ENCODE measurements at regions not wholly inside any gene's neighbourhood (a gene's known extent, or its start where the extent isn't known, plus 50 kb on each side); places are given as distances from the start of the nearest gene placed in this dataset.

- Histone ChIP-seq H3K9me3 (peaks cover 0 to 8% (median 0%) of the 10 kb centered on the region in 8 donors), H3K4me3 (no peak overlapping the region), H3K27me3 (replicated peaks in 1 of 7) (no peaks in the 10 kb centered on the region), H3K4me1 (no peaks in the 10 kb centered on the region), H3K27ac (no peak overlapping the region), H3K36me3 (no peaks in the 10 kb centered on the region)
- DNase-seq, result no peak
- TF ChIP-seq POLR2AphosphoS5 (IDR thresholded peaks at IDR 0.05), result no peak
- no peak for TF ChIP-seq CTCF (IDR thresholded peaks at IDR 0.05 in 8 of 11, conservative IDR thresholded peaks at IDR 0.05 in 3 of 11)
- no peak for TF ChIP-seq POLR2A (IDR thresholded peaks at IDR 0.05)
- 78 to 83% (median 81%) methylated on average over 4 of the region's 4 CpGs for WGBS, 5 donors
- intact Hi-C loops (cut with DNase I; ENCODE audit: low total_unique reads), result no loop called here
Observed at GRCh38 chr1:218718977-218719376, 373.8 kb downstream of the TGFB2 start.

GRCh38 chr1:218728898-218729565 lies 383.9 kb downstream of the TGFB2 start:
- 62 to 82% (median 64%) methylated on average over 1 of the region's 1 CpG for WGBS, 5 donors
- no peaks in the 10 kb centered on the region for H3K4me1 ChIP-seq
- H3K9me3 ChIP-seq, result no peaks in the 10 kb centered on the region
- no peak overlapping the region for H3K27ac ChIP-seq
- no peaks in the 10 kb centered on the region for H3K27me3 ChIP-seq (replicated peaks in 1 of 7)
- no peak for TF ChIP-seq CTCF (IDR thresholded peaks at IDR 0.05 in 8 of 11, conservative IDR thresholded peaks at IDR 0.05 in 3 of 11)
- DNase-seq, result no peak
- H3K36me3 ChIP-seq, result no peaks in the 10 kb centered on the region
- no peak overlapping the region for H3K4me3 ChIP-seq
- intact Hi-C loops (cut with DNase I; ENCODE audit: low total_unique reads), result no loop called here

GRCh38 chr1:218735436-218736032 lies 390.4 kb downstream of the TGFB2 start:
- Histone ChIP-seq H3K36me3 (no peaks in the 10 kb centered on the region), H3K9me3 (no peaks in the 10 kb centered on the region), H3K27me3 (replicated peaks in 1 of 7) (no peaks in the 10 kb centered on the region), H3K4me1 (no peaks in the 10 kb centered on the region), H3K27ac (no peak overlapping the region), H3K4me3 (no peak overlapping the region)
- TF ChIP-seq POLR2A (IDR thresholded peaks at IDR 0.05), result no peak
- TF ChIP-seq CTCF (IDR thresholded peaks at IDR 0.05 in 8 of 11, conservative IDR thresholded peaks at IDR 0.05 in 3 of 11), result no peak
- no peak for TF ChIP-seq POLR2AphosphoS5 (IDR thresholded peaks at IDR 0.05)
- no peak for DNase-seq
- intact Hi-C loops (cut with DNase I; ENCODE audit: low total_unique reads), result no loop called here

GRCh38 chr1:218739426-218739825 lies 394.3 kb downstream of the TGFB2 start:
- Histone ChIP-seq H3K36me3 (no peaks in the 10 kb centered on the region), H3K27me3 (replicated peaks in 1 of 7) (no peaks in the 10 kb centered on the region), H3K9me3 (peaks cover 0 to 14% (median 3%) of the 10 kb centered on the region in 8 donors), H3K27ac (no peak overlapping the region), H3K4me3 (no peak overlapping the region), H3K4me1 (no peaks in the 10 kb centered on the region)
- DNase-seq, result no peak
- TF ChIP-seq POLR2A (IDR thresholded peaks at IDR 0.05) (no peak), CTCF (IDR thresholded peaks at IDR 0.05 in 8 of 11, conservative IDR thresholded peaks at IDR 0.05 in 3 of 11) (no peak), POLR2AphosphoS5 (IDR thresholded peaks at IDR 0.05) (peak in 1 of 3 donors; percentile 34)
- WGBS, 5 donors, result 42 to 68% (median 60%) methylated on average over 4 of the region's 4 CpGs
- intact Hi-C loops (cut with DNase I; ENCODE audit: low total_unique reads), result no loop called here
